Endometrial microvascular endothelial cells (primary cell): ENCODE measurements at regions not wholly inside any gene's neighbourhood (a gene's known extent, or its start where the extent isn't known, plus 50 kb on each side); places are given as distances from the start of the nearest gene placed in this dataset.

Source experiments
- in situ Hi-C: cut with HindIII; loops from 2 replicates; pipeline ENCODE4 v1.10.0; 2017; ENCODE audit warnings: low sequenced_read_pairs, low pct_unique_long_range_greater_than_20kb; ENCODE audit errors: inconsistent ontology term

GRCh38 chr9:107943901-107944300, 454.3 kb upstream of the KLF4 start:
- in situ Hi-C loops: no loop called here

DNA sequence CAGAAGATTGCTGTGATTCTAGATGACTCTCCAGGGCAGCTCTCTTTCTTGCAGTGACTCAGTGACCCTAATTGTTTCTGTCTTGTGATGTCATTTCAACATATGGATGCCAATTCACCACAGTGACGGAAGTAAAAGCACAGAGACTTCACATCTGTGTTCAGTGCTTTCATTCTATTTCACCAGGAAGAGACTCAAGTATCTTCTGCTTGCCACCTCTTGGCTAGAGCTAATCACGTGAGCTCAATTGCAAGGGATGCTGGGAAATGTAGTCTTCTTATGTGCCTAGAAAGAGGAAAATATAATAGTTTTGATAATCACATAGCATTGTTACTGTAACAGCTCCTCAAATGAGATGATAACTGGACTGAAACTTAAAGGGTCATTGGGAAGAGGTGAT, 453.3 kb upstream of the KLF4 start:
- in situ Hi-C loops: no loop called here

DNA sequence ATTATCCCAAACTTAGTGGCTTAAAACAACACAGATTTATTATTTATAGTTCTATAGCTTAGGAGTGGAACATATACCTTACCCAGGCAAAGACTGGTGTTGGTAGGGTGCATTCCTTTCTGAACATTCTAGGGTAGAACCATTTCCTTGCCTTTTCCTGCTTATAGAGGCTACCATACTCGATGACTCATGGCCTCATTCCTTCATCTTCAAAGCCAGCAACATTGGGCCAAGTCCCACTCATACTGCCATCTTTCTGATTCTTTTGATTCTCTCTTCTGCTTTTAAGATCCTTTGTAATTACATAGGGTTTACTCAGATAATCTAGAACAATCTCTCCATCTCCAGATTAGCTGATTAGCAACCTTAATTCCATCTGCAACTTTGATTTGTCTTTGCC, 452.7 kb upstream of the KLF4 start:
- in situ Hi-C loops: no loop called here

DNA sequence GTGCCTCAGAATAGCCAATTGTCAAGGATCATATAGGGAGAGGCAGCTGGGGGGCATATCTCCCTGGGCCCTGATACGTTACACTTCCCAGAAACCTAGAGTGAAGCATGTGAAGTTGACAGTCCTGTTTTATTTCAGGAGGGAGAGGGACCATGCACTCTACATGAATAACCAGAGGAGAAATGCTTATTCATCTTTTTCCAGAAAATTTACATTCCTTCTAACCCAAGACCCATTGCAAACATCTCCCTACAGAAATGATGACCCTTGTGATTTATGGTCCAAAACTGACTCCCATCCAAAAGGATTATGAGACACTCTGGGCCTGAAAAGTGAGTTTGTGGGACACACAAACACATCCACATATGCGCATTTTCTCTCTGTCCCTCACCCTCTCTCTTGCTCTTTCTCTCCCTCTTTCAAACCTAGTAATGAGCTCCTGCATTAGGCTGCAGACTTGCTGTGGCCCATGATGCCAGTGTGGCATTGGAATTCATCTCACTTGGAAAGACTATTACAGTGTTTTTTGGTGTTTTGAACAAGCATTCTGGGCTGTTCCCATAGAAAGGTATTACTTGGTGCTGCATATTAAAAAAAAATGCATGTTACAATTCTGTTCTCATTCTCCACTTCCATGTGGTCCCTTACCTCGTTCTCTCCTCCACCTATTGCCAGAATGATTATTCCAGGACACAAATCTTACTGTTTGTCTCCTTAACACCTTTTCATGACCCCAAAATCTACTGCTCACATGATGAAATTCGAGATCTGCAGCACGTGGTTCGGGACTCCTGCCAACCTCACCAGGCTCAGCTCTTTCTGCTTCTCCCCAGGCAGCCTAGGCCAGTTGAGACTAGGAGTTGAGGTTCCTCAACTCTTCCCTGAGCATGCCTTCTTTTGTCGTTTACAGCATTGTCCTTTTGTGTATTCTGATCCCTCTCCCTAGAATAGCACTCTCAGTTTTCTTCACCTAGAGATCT, 451.3 kb upstream of the KLF4 start:
- in situ Hi-C loops: no loop called here

DNA sequence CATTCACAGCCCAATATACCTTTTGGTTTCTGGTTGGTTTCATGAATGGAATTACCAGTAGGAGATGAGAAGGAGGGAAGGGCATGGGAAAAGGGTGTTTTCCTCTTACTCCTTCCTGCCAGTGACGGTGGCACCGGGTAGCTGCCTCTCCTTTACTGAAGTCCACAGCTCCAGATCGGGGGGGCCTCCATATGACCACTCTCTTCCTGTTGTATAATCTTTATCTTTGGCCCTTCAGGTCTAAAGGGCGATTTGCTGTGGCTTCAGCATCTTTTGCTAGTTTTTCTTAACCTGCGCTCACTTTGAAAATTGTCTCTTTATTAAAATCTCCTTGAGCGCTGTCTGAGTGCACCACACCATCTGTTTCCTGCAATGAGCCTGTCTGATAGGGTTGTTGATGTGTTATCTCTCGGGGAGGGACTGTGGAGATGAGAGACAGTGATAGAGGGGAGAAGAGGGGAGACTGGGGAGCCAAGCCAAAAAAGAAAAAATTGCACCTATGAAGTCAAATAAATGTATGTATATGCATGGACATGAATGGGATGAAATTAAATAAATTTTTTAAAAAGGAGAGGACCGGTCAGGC, 449.3 kb upstream of the KLF4 start:
- in situ Hi-C loops: no loop called here

GRCh38 chr9:107935931-107936330, 446.4 kb upstream of the KLF4 start:
- in situ Hi-C loops: no loop called here

- in situ Hi-C loops: no loop called here
Measured at GRCh38 chr9:107933516-107933915, 443.9 kb upstream of the KLF4 start.

GRCh38 chr9:107933097-107933496, 443.5 kb upstream of the KLF4 start:
- in situ Hi-C loops: no loop called here

DNA sequence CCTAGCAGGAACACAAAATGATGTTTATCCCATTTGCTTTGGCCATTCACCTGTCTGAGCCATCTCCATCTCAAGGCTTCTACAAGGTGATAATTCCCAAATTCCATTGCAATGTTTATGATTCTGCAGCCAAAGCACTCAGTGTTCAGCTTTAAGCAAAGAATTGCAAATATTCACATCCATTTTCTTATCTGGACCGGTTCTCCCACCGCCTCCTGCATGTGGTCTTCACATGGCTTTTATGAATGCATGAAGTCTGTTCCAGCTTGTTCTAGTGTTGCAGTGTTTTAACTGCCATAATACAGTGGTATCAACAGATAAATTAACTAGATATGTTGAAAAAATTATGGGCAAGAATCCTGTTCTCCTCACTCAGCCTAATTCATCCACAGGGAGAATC, 443.0 kb upstream of the KLF4 start:
- in situ Hi-C loops: no loop called here

DNA sequence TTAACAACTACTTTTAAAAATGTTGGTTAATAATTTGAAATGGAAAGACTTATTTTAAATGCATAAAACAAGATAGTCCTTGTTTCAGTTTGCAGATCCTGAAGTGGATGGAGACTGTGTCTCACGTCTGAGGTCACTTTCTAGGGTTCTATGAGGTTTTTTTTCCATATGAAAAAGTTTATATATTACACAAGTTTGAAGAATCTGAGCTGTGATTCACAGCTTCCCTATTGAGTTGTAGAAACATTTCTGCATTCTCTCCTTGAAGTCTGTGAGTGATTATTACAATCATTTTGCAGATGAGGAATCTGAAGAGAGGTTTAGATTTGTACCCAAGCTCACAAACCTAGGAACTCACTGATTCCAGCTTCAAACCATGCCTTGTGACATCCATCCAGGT, 442.5 kb upstream of the KLF4 start:
- in situ Hi-C loops: no loop called here

DNA sequence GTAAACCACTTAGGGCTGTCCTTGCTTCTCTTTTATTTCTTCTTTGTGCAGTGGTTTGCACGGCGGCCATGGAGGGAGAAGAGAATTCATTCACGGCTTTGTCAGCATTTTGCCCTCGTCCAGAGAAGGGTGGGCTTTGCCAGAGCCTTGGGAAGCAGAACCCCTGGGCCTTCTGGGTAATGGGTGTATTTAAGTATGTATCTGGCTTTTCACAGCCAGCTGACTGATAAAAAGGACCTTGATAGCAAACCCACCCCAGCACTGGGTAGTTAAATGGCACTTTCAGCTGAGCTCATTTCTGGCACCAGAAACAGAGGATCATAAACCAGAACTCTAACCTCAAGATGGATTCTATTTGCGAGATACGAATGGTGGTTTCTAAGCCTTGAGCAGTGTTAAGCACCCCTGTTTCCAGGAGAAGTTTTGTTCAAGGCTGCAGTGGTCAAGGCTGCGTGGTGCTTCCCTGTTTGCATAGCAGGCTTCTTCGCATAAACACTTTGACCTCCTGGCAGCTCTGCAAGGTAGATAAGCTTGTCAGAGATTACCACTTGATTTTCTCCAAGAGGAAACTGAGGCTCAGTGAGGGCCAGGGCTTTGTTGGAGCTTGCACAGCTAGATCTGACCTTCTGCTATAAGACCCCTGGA, 441.6 kb upstream of the KLF4 start:
- in situ Hi-C loops: no loop called here

DNA sequence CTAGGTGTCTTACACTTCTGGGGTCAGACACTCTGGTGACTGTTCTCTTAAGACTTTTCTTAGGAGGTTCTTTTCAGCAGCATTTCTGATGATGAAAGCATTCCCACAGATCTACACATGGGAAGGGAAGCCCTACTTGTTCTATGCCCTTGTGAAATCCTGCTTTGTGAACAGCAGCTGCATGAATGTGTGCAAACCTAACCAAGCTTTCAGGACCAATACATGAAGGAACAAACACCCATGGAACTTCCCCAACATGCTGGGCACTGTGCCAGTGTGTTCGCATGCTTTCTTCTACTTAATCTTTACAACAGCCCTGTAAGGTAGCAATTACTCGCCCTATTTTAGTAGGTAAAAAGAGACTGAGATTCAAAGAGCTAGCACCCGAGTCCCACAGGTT, 439.9 kb upstream of the KLF4 start:
- in situ Hi-C loops: no loop called here

DNA sequence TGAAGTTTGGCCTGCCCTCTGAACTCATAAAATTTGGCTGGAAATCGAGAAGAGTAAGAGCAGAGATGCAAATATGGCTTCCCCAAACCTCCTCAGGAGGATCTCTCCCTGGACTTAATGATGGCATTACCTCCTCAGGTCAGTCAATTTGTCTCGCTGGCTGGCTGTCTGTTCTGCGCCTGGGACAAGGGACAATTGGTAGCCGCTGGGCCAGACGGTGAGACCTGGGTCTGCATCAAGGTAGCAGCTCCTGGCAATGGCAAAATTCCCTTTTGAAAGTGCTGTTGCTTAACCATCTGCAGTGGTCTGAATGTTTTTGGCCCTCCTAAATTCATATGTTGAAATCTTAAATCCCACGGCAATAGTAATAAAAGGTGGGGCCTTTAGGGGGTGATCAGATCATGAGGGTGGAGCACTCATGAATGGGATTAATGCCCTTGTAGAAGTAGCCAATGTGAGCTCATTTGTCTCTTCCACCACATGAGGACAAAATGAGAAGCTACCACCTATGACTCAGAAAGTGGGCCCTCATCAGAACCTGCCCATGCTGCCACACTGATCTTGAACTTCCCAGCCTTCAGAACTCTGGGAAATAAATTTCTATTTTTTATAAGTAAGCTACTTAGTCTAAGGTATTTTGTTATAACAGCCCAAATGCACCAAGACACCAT, 439.3 kb upstream of the KLF4 start:
- in situ Hi-C loops: no loop called here

GRCh38 chr9:107927276-107927675, 437.7 kb upstream of the KLF4 start:
- in situ Hi-C loops: no loop called here

DNA sequence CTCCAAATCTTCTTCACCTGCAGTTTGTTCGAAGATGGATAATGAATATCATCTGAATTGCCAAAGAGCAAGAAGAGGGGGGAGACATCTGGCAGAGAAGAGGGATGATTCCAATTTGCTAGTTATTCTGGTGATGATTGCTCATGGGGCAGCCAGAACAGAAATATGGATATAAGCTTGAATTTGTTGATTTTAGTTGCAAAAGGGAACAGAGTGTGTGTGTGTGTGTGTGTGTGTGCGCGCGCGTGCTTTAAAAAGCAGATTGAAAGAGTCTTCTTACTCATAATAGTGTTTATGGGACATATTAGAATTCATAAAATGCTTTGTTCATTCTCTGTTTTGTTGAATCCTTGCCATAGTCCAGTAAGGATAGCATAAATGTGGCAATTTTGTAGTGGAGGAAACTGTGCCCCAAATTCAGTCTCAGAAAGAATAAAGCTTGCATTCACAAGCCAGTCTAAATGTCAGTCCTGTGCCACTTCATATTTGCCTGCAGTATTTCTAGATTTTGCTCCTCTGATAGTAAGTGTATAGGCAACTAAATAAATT, 436.3 kb upstream of the KLF4 start:
- in situ Hi-C loops: no loop called here

- in situ Hi-C loops: no loop called here
Measured at GRCh38 chr9:107922260-107922659, 432.7 kb upstream of the KLF4 start.

GRCh38 chr9:107919263-107919662, 429.7 kb upstream of the KLF4 start:
- in situ Hi-C loops: no loop called here

DNA sequence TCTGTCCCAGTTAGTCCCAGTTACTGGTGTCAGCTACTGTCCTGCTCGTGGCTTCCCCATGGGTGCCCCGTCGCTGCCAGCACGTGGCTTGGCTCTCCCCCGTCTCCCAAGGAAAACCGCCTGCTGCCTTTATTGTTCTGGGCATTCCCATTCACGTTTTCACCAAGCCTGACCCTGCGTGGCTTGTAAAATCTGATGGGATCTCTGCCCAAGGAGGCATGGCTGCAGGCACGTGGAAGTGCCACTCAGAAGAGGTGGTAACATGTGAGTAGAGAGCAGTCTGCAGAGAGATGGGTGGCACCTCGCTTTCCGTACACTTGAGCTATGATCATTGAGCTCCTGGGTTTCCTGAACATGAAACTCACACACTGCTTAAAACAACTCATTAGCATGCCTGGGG, 429.2 kb upstream of the KLF4 start:
- in situ Hi-C loops: no loop called here

DNA sequence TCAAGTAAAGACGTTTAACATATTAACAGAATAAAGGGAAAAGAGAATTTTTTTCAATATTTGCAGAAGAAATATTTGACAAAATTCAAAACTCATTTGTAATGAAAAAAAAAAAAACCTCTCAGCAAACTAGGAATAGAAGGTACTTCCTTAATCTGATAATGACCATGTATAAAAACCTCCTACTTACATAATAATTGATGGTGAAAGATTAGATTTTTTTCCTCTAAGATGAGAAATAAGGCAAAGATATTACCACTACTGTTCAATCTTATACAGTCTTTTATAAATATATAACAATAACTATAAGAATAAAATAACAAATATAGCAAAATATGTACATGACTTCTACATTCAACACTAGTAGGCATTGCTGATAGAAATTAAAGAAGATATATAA, 424.6 kb upstream of the KLF4 start:
- in situ Hi-C loops: no loop called here
